ENCODE measurements at regions not wholly inside any gene's neighbourhood (a gene's known extent, or its start where the extent isn't known, plus 50 kb on each side); places are given as distances from the start of the nearest gene placed in this dataset.

DNA sequence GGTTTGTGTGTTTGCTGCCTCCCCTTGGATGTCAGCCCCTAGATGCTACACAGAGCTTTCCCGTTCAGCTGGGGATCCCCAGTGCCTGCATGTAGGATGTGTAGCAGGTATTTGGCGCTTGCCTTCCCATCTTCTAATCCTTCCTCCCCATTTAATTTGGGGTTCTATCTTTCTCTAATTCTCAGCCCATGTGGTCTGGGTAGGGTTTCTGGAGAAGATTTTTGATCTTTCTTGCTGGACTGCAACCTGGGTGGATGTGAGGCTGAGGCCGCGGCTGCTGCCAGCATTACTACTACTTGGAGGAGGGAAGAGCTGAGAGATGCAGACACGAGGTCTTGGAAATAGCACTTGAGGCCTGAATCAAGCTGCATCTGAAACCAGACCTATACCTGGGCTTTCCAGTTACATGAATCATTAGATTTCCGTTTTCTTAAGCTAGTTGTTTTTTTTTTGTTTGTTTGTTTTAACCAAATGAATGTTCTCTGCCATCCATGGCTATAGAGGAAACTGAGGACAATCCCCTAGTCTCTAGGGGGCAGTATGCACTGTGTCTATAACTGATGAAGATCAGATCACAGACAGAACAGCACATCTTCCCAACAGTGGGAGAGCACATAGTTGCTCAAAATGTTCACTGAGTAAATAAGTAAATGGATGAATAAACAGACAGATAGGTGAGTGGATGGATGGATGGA is 178.6 kb downstream of the FGF18 start (continued):
- TF ChIP-seq, protein P1, sequence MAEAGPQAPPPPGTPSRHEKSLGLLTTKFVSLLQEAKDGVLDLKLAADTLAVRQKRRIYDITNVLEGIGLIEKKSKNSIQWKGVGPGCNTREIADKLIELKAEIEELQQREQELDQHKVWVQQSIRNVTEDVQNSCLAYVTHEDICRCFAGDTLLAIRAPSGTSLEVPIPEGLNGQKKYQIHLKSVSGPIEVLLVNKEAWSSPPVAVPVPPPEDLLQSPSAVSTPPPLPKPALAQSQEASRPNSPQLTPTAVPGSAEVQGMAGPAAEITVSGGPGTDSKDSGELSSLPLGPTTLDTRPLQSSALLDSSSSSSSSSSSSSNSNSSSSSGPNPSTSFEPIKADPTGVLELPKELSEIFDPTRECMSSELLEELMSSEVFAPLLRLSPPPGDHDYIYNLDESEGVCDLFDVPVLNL (CRISPR knock-in tag; IDR thresholded peaks at IDR 0.05; ENCODE audit: borderline replicate concordance, low read depth) = no peak
- no peak for TF ChIP-seq CDX4 (CRISPR knock-in tag; IDR thresholded peaks at IDR 0.05; ENCODE audit: borderline replicate concordance)
- no peak for TF ChIP-seq ZBTB21 (CRISPR knock-in tag; IDR thresholded peaks at IDR 0.05; ENCODE audit: borderline replicate concordance)
- no peak for TF ChIP-seq SMAD3 (CRISPR knock-in tag; IDR thresholded peaks at IDR 0.05; ENCODE audit: borderline replicate concordance)
- TF ChIP-seq NR2C2 (CRISPR knock-in tag; IDR thresholded peaks at IDR 0.05) = no peak
- no peak for TF ChIP-seq SP1 (CRISPR knock-in tag; conservative IDR thresholded peaks at IDR 0.05)
- no peak for TF ChIP-seq GRHL2 (CRISPR knock-in tag; IDR thresholded peaks at IDR 0.05; ENCODE audit: insufficient replicate concordance, severe bottlenecking)

- H3K36me3 Mint-ChIP-seq = no peaks in the 10 kb centered on the region
- CTCF ChIA-PET = interaction anchor here (1.0 to 1.4 kb wide), 5 partner anchors 8 to 179 kb away, joined by 3 to 9 read pairs (median 4); partner anchors contain the start of gene FGF18
- DNase-seq (ENCODE audit: low spot score) = no peak
- TF ChIP-seq ETV6 (CRISPR knock-in tag; IDR thresholded peaks at IDR 0.05) (no peak), ZNF671 (CRISPR knock-in tag; IDR thresholded peaks at IDR 0.05) (no peak), GRHL2 (CRISPR knock-in tag; IDR thresholded peaks at IDR 0.05; ENCODE audit: insufficient replicate concordance, severe bottlenecking) (no peak), ZNF423 (CRISPR knock-in tag; IDR thresholded peaks at IDR 0.05) (no peak)
- TF ChIP-seq, protein P2, sequence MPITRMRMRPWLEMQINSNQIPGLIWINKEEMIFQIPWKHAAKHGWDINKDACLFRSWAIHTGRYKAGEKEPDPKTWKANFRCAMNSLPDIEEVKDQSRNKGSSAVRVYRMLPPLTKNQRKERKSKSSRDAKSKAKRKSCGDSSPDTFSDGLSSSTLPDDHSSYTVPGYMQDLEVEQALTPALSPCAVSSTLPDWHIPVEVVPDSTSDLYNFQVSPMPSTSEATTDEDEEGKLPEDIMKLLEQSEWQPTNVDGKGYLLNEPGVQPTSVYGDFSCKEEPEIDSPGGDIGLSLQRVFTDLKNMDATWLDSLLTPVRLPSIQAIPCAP (CRISPR knock-in tag; IDR thresholded peaks at IDR 0.05) = no peak
- TF ChIP-seq, protein P3, sequence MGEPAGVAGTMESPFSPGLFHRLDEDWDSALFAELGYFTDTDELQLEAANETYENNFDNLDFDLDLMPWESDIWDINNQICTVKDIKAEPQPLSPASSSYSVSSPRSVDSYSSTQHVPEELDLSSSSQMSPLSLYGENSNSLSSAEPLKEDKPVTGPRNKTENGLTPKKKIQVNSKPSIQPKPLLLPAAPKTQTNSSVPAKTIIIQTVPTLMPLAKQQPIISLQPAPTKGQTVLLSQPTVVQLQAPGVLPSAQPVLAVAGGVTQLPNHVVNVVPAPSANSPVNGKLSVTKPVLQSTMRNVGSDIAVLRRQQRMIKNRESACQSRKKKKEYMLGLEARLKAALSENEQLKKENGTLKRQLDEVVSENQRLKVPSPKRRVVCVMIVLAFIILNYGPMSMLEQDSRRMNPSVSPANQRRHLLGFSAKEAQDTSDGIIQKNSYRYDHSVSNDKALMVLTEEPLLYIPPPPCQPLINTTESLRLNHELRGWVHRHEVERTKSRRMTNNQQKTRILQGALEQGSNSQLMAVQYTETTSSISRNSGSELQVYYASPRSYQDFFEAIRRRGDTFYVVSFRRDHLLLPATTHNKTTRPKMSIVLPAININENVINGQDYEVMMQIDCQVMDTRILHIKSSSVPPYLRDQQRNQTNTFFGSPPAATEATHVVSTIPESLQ (CRISPR knock-in tag; IDR thresholded peaks at IDR 0.05) = no peak
- peaks cover 3% of the 10 kb centered on the region; the same call in 1 of the 2 replicates for H3K4me1 Mint-ChIP-seq
- no peak overlapping the region for H3K27ac Mint-ChIP-seq
- no peaks in the 10 kb centered on the region; the same call in 1 of the 2 replicates for H3K27me3 Mint-ChIP-seq (ENCODE audit: low read depth)
- no peak for ATAC-seq
- POLR2A ChIA-PET = no interaction called here
- peaks cover 10% of the 10 kb centered on the region for H3K9me3 Mint-ChIP-seq
- H3K4me3 Mint-ChIP-seq = no peak overlapping the region
Measured at GRCh38 chr5:171598641-171599152, 179.2 kb downstream of the FGF18 start.

GRCh38 chr5:171599411-171599810 is 180.0 kb downstream of the FGF18 start:
- Mint-ChIP-seq H3K27ac (no peak overlapping the region), H3K9me3 (peaks cover 14% of the 10 kb centered on the region), H3K4me1 (peaks cover 3% of the 10 kb centered on the region; the same call in 1 of the 2 replicates), H3K4me3 (no peak overlapping the region), H3K36me3 (no peaks in the 10 kb centered on the region), H3K27me3 (ENCODE audit: low read depth) (no peaks in the 10 kb centered on the region; the same call in 1 of the 2 replicates)
- ChIA-PET POLR2A (no interaction called here), CTCF (no interaction called here)
- DNase-seq (ENCODE audit: low spot score) = no peak
- ATAC-seq = no peak
- TF ChIP-seq ZBTB21 (CRISPR knock-in tag; IDR thresholded peaks at IDR 0.05; ENCODE audit: borderline replicate concordance) (no peak), ZNF416 (CRISPR knock-in tag; IDR thresholded peaks at IDR 0.05) (no peak), IRF2 (CRISPR knock-in tag; IDR thresholded peaks at IDR 0.05; ENCODE audit: borderline replicate concordance, low read depth) (no peak), TCF7 (CRISPR knock-in tag; IDR thresholded peaks at IDR 0.05; ENCODE audit: low read depth) (no peak), NR3C1 (CRISPR knock-in tag; conservative IDR thresholded peaks at IDR 0.05; ENCODE audit: low read depth) (no peak), KAT7 (CRISPR knock-in tag; IDR thresholded peaks at IDR 0.05; ENCODE audit: borderline replicate concordance) (no peak), NR2C2 (CRISPR knock-in tag; IDR thresholded peaks at IDR 0.05) (no peak), SOX15 (CRISPR knock-in tag; IDR thresholded peaks at IDR 0.05) (no peak)
- TF ChIP-seq, protein P4, sequence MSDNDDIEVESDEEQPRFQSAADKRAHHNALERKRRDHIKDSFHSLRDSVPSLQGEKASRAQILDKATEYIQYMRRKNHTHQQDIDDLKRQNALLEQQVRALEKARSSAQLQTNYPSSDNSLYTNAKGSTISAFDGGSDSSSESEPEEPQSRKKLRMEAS (CRISPR knock-in tag; IDR thresholded peaks at IDR 0.05) = no peak
- TF ChIP-seq, protein P5, sequence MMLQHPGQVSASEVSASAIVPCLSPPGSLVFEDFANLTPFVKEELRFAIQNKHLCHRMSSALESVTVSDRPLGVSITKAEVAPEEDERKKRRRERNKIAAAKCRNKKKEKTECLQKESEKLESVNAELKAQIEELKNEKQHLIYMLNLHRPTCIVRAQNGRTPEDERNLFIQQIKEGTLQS (CRISPR knock-in tag; conservative IDR thresholded peaks at IDR 0.05) = no peak
- TF ChIP-seq, protein P6, sequence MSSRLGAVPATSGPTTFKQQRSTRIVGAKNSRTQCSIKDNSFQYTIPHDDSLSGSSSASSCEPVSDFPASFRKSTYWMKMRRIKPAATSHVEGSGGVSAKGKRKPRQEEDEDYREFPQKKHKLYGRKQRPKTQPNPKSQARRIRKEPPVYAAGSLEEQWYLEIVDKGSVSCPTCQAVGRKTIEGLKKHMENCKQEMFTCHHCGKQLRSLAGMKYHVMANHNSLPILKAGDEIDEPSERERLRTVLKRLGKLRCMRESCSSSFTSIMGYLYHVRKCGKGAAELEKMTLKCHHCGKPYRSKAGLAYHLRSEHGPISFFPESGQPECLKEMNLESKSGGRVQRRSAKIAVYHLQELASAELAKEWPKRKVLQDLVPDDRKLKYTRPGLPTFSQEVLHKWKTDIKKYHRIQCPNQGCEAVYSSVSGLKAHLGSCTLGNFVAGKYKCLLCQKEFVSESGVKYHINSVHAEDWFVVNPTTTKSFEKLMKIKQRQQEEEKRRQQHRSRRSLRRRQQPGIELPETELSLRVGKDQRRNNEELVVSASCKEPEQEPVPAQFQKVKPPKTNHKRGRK (CRISPR knock-in tag; IDR thresholded peaks at IDR 0.05; ENCODE audit: borderline replicate concordance) = no peak
- TF ChIP-seq, protein P7, sequence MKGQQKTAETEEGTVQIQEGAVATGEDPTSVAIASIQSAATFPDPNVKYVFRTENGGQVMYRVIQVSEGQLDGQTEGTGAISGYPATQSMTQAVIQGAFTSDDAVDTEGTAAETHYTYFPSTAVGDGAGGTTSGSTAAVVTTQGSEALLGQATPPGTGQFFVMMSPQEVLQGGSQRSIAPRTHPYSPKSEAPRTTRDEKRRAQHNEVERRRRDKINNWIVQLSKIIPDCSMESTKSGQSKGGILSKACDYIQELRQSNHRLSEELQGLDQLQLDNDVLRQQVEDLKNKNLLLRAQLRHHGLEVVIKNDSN (CRISPR knock-in tag; IDR thresholded peaks at IDR 0.05) = no peak

Measured in WTC11 (cell line).